IMR-90 (cell line): ENCODE measurements at regions not wholly inside any gene's neighbourhood (a gene's known extent, or its start where the extent isn't known, plus 50 kb on each side); places are given as distances from the start of the nearest gene placed in this dataset.

Experiments used
- BHLHE40 ChIP-seq: fragments of 150-350 bp; IDR thresholded peaks from 2 replicates; pipeline ENCODE4 v1.6.1; 2016; ENCODE audit warnings: mild to moderate bottlenecking, low read depth, low read length
- CHD1 ChIP-seq: IDR thresholded peaks from 2 replicates; pipeline ENCODE4 v1.6.1; 2012; ENCODE audit warnings: low read depth, low read length, improper control_type of control experiment
- FOS ChIP-seq: fragments of 150-350 bp; IDR thresholded peaks from 2 replicates; pipeline ENCODE4 v1.6.1; 2016; ENCODE audit warnings: low read depth, low read length
- MAFK ChIP-seq: IDR thresholded peaks from 2 replicates; pipeline ENCODE4 v1.6.1; 2012; ENCODE audit warnings: low read depth, low read length, improper control_type of control experiment
- MAZ ChIP-seq: IDR thresholded peaks from 2 replicates; pipeline ENCODE4 v1.6.1; 2012; ENCODE audit warnings: low read depth, mild to moderate bottlenecking, low read length, improper control_type of control experiment, moderate library complexity, borderline replicate concordance
- MXI1 ChIP-seq: IDR thresholded peaks from 2 replicates; pipeline ENCODE4 v1.6.1; 2012; ENCODE audit warnings: low read depth, mild to moderate bottlenecking, low read length, moderate library complexity, borderline replicate concordance
- POLR2A ChIP-seq: IDR thresholded peaks from 2 replicates; pipeline ENCODE4 v1.6.1; 2012; ENCODE audit warnings: mild to moderate bottlenecking, low read depth, low read length
- RAD21 ChIP-seq: IDR thresholded peaks from 2 replicates; pipeline ENCODE4 v1.6.1; 2012; ENCODE audit warnings: low read length, improper control_type of control experiment
- RCOR1 ChIP-seq: IDR thresholded peaks from 2 replicates; pipeline ENCODE4 v1.6.1; 2012; ENCODE audit warnings: mild to moderate bottlenecking, low read length, improper control_type of control experiment; ENCODE audit not compliant: insufficient replicate concordance
- RFX5 ChIP-seq: IDR thresholded peaks from 2 replicates; pipeline ENCODE4 v1.8.0; 2012; ENCODE audit warnings: low read depth, mild to moderate bottlenecking, low read length, moderate library complexity
- SMC3 ChIP-seq: fragments of 150-350 bp; IDR thresholded peaks from 2 replicates; pipeline ENCODE4 v1.6.1; 2016; ENCODE audit warnings: low read depth, mild to moderate bottlenecking, antibody characterized with exemption, low read length, moderate library complexity
- TF ChIP-seq, protein P1 (sequence below): conservative IDR thresholded peaks from 2 replicates; pipeline ENCODE4 v1.5.1; 2012; ENCODE audit warnings: mild to moderate bottlenecking, low read depth, low read length, improper control_type of control experiment
- TF ChIP-seq, protein P2 (sequence below): fragments of 150-350 bp; IDR thresholded peaks from 2 replicates; pipeline ENCODE4 v1.6.1; 2017; ENCODE audit warnings: mild to moderate bottlenecking, antibody characterized with exemption, low read length, low read depth

DNA sequence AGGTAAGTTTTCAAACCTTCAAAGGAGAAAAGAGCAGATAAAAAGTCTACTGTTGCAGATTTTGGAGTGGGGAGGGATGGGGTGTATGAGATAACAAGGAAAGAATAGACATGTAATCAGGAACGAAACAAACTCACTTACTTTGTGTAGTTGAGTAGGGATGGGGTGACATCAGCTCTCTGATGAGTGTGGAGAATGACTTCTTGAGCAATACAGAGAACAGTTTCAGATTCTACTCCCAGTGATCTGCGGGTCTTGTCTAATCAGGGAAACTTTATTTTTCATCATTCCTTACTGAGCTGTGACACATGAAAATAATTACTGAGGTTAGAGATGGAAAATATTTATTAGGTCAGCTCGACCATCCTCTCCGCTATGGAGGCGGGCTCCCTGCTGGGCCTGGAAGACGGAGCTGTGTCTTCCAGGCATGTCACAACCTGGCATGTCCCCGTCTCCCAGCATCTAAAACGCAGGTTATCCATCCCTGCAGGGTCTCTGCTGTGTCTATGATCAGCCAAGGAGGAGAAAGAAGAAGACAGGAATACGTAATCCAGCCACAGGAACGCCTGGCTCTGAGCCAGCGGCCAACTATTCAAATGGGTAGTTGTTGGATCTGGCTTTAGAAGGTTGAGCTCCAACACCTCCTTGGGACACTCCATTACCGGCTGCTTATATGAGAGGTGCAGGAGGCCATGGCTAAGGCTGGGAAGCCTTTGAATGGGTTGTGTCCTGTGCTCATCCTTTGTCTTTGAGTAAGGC is 99.0 kb upstream of the SATB2 start:
- TF ChIP-seq, protein P1, sequence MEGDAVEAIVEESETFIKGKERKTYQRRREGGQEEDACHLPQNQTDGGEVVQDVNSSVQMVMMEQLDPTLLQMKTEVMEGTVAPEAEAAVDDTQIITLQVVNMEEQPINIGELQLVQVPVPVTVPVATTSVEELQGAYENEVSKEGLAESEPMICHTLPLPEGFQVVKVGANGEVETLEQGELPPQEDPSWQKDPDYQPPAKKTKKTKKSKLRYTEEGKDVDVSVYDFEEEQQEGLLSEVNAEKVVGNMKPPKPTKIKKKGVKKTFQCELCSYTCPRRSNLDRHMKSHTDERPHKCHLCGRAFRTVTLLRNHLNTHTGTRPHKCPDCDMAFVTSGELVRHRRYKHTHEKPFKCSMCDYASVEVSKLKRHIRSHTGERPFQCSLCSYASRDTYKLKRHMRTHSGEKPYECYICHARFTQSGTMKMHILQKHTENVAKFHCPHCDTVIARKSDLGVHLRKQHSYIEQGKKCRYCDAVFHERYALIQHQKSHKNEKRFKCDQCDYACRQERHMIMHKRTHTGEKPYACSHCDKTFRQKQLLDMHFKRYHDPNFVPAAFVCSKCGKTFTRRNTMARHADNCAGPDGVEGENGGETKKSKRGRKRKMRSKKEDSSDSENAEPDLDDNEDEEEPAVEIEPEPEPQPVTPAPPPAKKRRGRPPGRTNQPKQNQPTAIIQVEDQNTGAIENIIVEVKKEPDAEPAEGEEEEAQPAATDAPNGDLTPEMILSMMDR = no peak
- TF ChIP-seq POLR2A (no peak), RCOR1 (no peak), RAD21 (no peak), RFX5 (no peak), MAFK (no peak), SMC3 (no peak), MAZ (no peak), FOS (no peak), CHD1 (no peak), BHLHE40 (no peak), MXI1 (no peak)
- TF ChIP-seq, protein P2, sequence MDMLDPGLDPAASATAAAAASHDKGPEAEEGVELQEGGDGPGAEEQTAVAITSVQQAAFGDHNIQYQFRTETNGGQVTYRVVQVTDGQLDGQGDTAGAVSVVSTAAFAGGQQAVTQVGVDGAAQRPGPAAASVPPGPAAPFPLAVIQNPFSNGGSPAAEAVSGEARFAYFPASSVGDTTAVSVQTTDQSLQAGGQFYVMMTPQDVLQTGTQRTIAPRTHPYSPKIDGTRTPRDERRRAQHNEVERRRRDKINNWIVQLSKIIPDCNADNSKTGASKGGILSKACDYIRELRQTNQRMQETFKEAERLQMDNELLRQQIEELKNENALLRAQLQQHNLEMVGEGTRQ = no peak
